Neuronal stem cell (in vitro differentiated cells): ENCODE measurements at regions not wholly inside any gene's neighbourhood (a gene's known extent, or its start where the extent isn't known, plus 50 kb on each side); places are given as distances from the start of the nearest gene placed in this dataset.

Experiments used
- DNase-seq: peaks from one replicate; pipeline ENCODE4 v3.0.0-alpha.2; 2013; ENCODE audit warnings: low spot score
- H2AFZ ChIP-seq: one replicate; pipeline ENCODE4 v1.6.1; 2013; ENCODE audit warnings: mild to moderate bottlenecking, low read length, inconsistent platforms
- H2AK5ac ChIP-seq: 2 replicates; pipeline ENCODE4 v1.6.1; 2013; ENCODE audit warnings: low read depth, mild to moderate bottlenecking, inconsistent platforms, low read length, moderate library complexity, mixed read lengths
- H2BK120ac ChIP-seq: 2 replicates; pipeline ENCODE4 v1.6.1; 2013; ENCODE audit warnings: low read depth, mild to moderate bottlenecking, inconsistent platforms, low read length, moderate library complexity, mixed read lengths
- H2BK12ac ChIP-seq: one replicate; pipeline ENCODE4 v1.6.1; 2013; ENCODE audit warnings: low read length, inconsistent platforms
- H2BK15ac ChIP-seq: 2 replicates; pipeline ENCODE4 v1.6.1; 2013; ENCODE audit warnings: mild to moderate bottlenecking, low read length, inconsistent platforms, mixed read lengths
- H2BK5ac ChIP-seq: one replicate; pipeline ENCODE4 v1.6.1; 2013; ENCODE audit warnings: inconsistent platforms, mild to moderate bottlenecking, low read length, moderate library complexity
- H3K14ac ChIP-seq: one replicate; pipeline ENCODE4 v1.6.1; 2013; ENCODE audit warnings: low read length, inconsistent platforms
- H3K18ac ChIP-seq: 2 replicates; pipeline ENCODE4 v1.6.1; 2013; ENCODE audit warnings: low read length, inconsistent platforms
- H3K23ac ChIP-seq: 2 replicates; pipeline ENCODE4 v1.6.1; 2013; ENCODE audit warnings: low read depth, mild to moderate bottlenecking, mixed read lengths, low read length, inconsistent platforms; ENCODE audit not compliant: poor library complexity
- H3K27ac ChIP-seq: replicated peaks from 3 replicates; pipeline ENCODE4 v1.5.1; 2013; ENCODE audit warnings: low read length, inconsistent platforms
- H3K27me3 ChIP-seq, 3 experiments: 2 replicates each; pipeline ENCODE4 v1.6.1; 2013; ENCODE audit warnings: low read length in 3 of 3, mild to moderate bottlenecking in 2 of 3, inconsistent platforms in 1 of 3, low read depth in 1 of 3, mixed read lengths in 1 of 3, moderate library complexity in 1 of 3; ENCODE audit not compliant: control insufficient read depth in 3 of 3, insufficient read depth in 3 of 3
- H3K36me3 ChIP-seq, 2 donors: replicated peaks in 1 of 2; 2 replicates each; pipeline ENCODE4 v1.6.1; 2013; ENCODE audit warnings: low read length in 2 of 2; ENCODE audit not compliant: control insufficient read depth in 2 of 2, insufficient read depth in 2 of 2
- H3K4ac ChIP-seq: 2 replicates; pipeline ENCODE4 v1.6.1; 2013; ENCODE audit warnings: inconsistent platforms, mild to moderate bottlenecking, low read length, moderate library complexity
- H3K4me1 ChIP-seq, 2 donors: 1 replicate in 1 of 2; 2 replicates in 1 of 2; pipeline ENCODE4 v1.6.1; 2013; ENCODE audit warnings: low read length in 2 of 2, low read depth in 1 of 2; ENCODE audit not compliant: control insufficient read depth in 2 of 2, insufficient read depth in 1 of 2
- H3K4me2 ChIP-seq: one replicate; pipeline ENCODE4 v1.6.1; 2013; ENCODE audit warnings: mild to moderate bottlenecking, low read length, inconsistent platforms; ENCODE audit not compliant: insufficient read depth, poor library complexity, severe bottlenecking
- H3K4me3 ChIP-seq, 2 donors: 2 replicates each; pipeline ENCODE4 v1.5.1; 2013; ENCODE audit warnings: low read length in 2 of 2, mild to moderate bottlenecking in 2 of 2, inconsistent platforms in 1 of 2, moderate library complexity in 1 of 2
- H3K79me1 ChIP-seq: one replicate; pipeline ENCODE4 v1.6.1; 2013; ENCODE audit warnings: low read depth, mild to moderate bottlenecking, inconsistent platforms, low read length, moderate library complexity
- H3K9ac ChIP-seq: one replicate; pipeline ENCODE4 v1.6.1; 2013; ENCODE audit warnings: mild to moderate bottlenecking, low read depth, low read length, inconsistent platforms; ENCODE audit not compliant: poor library complexity
- H3K9me3 ChIP-seq, 2 donors: replicated peaks in 1 of 2; 2 replicates each; pipeline versions ENCODE3 to v1.6.1; 2013; ENCODE audit warnings: low read length in 2 of 2, mild to moderate bottlenecking in 2 of 2, inconsistent platforms in 1 of 2, low read depth in 1 of 2, mixed read lengths in 1 of 2, moderate library complexity in 1 of 2; ENCODE audit not compliant: control insufficient read depth in 2 of 2, insufficient read depth in 1 of 2
- H4K8ac ChIP-seq: one replicate; pipeline ENCODE4 v1.6.1; 2013; ENCODE audit warnings: low read depth, mild to moderate bottlenecking, inconsistent platforms, low read length, moderate library complexity
- H4K91ac ChIP-seq: one replicate; pipeline ENCODE4 v1.6.1; 2013; ENCODE audit warnings: low read length, low read depth, mild to moderate bottlenecking, inconsistent platforms; ENCODE audit not compliant: poor library complexity
- WGBS, 2 donors: extraction: QIAGEN DNeasy Blood & Tissue Kit; methylation state at CpG; one replicate each; pipeline ENCODE4 v1.1.7; 2013; ENCODE audit warnings: missing lambda C conversion rate in 2 of 2, mixed read lengths in 1 of 2; ENCODE audit not compliant: insufficient read length in 2 of 2, insufficient replicate concordance in 1 of 2; ENCODE audit errors: extremely low coverage in 2 of 2; 5-methylcytosine and 5-hydroxymethylcytosine counted together

DNA sequence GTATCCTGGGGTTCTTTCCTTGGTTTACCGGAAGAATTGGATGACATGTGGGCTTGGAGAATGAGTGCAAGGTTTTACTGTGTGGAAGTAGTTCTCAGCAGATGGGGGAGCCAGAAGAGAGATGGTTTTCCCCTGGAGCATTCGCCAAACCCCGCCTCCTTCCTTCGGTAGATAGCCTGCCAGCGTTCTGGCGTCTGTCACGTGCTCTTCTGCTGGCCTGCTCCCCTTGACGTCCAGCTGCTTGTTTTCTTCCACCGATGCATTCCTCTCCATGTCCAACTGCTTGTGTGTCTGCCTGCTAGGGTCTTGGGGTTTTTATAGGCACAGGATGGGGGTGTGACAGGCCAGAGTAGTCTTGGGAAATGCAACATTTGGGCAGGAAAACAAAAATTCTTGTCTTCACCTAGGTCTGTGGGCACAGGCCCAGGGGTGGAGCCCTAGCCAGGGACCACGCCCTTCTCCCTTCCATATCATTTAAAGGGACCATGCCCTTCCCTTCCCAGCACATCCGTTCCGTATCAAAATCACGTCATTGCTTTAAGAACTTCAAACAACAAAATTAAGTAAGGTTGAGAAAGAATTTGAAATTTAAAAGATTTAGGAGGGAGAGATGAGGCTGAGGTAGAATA, 538.7 kb upstream of the SMIM31 start:
- Histone ChIP-seq H2BK15ac (no peak overlapping the region), H2BK120ac (no peak overlapping the region), H3K36me3 (no peaks in the 10 kb centered on the region), H3K14ac (no peak overlapping the region), H3K27me3 (no peaks in the 10 kb centered on the region), H2AFZ (no peak overlapping the region), H3K4me2 (no peak overlapping the region), H3K27ac (no peak overlapping the region), H3K9ac (no peak overlapping the region), H4K8ac (no peak overlapping the region), H2BK12ac (no peak overlapping the region), H3K23ac (no peak overlapping the region), H3K4me3 (no peak overlapping the region), H2AK5ac (peak overlapping the region; percentile 26), H4K91ac (no peak overlapping the region), H3K9me3 (no peaks in the 10 kb centered on the region), H3K18ac (no peak overlapping the region), H3K4me1 (no peaks in the 10 kb centered on the region), H2BK5ac (no peak overlapping the region), H3K4ac (no peak overlapping the region), H3K79me1 (no peaks in the 10 kb centered on the region)
- no CpG with 5 or more reads among the region's 13 CpGs for WGBS, 2 donors
- no peak for DNase-seq

DNA sequence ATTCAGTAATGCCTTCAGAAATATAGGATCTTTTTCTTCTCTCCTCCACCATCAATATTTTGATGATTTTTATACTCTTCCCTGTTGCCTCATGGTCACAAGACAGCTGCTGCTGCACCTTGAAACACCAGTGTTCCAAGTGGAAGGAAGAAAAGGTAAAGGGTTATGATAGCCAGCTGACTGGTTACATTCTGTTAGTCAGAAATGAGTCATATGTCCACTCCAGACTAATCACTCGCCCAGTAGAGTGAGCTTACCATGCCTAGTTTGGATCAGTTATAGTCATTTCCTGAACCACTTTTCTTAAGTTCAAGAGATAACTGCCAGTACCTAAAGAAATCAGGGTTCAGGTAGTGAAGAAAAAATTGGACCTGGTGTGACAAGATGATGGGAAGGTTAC, 532.3 kb upstream of the SMIM31 start:
- Histone ChIP-seq H2AK5ac (no peak overlapping the region), H3K4me1 (no peaks in the 10 kb centered on the region), H3K14ac (no peak overlapping the region), H3K27me3 (no peaks in the 10 kb centered on the region), H3K4me3 (no peak overlapping the region), H3K36me3 (no peaks in the 10 kb centered on the region), H3K27ac (no peak overlapping the region), H3K4me2 (no peak overlapping the region), H3K9me3 (no peaks in the 10 kb centered on the region), H2AFZ (no peak overlapping the region), H3K18ac (no peak overlapping the region), H3K23ac (no peak overlapping the region), H2BK120ac (no peak overlapping the region), H2BK15ac (no peak overlapping the region), H3K79me1 (no peaks in the 10 kb centered on the region), H3K9ac (no peak overlapping the region), H4K8ac (no peak overlapping the region), H3K4ac (no peak overlapping the region), H4K91ac (no peak overlapping the region), H2BK5ac (no peak overlapping the region), H2BK12ac (no peak overlapping the region)
- no CpG with 5 or more reads among the region's 1 CpG for WGBS, 2 donors
- DNase-seq, result no peak

DNA sequence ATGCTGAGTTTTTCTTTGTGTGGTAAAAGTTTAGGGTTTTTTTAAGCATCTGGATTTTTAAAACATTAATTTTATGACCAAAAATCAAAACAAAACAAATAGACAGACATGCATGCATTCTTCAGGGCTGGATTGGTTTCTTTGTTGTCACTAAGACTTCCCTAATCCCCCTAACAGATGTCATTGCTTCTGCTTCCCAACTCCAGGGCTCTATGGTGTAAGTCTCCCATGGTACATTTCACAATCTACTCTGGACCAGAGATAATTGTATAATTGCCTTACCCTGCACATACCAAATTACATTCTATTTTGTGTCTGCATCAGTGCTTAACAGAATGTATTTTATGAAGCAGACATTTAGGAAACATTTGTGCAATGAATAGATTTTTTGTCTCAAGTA, 529.1 kb upstream of the SMIM31 start:
- Histone ChIP-seq H4K91ac (no peak overlapping the region), H3K27me3 (no peaks in the 10 kb centered on the region), H2AFZ (no peak overlapping the region), H3K4me2 (no peak overlapping the region), H3K27ac (no peak overlapping the region), H3K9me3 (no peaks in the 10 kb centered on the region), H2BK5ac (no peak overlapping the region), H3K9ac (no peak overlapping the region), H3K4me3 (no peak overlapping the region), H4K8ac (no peak overlapping the region), H2BK12ac (no peak overlapping the region), H2BK120ac (no peak overlapping the region), H3K14ac (no peak overlapping the region), H3K4ac (no peak overlapping the region), H3K18ac (no peak overlapping the region), H2BK15ac (no peak overlapping the region), H3K36me3 (no peaks in the 10 kb centered on the region), H3K4me1 (peaks cover 0 to 2% of the 10 kb centered on the region in 2 donors), H2AK5ac (no peak overlapping the region), H3K23ac (no peak overlapping the region), H3K79me1 (no peaks in the 10 kb centered on the region)
- no peak for DNase-seq

DNA sequence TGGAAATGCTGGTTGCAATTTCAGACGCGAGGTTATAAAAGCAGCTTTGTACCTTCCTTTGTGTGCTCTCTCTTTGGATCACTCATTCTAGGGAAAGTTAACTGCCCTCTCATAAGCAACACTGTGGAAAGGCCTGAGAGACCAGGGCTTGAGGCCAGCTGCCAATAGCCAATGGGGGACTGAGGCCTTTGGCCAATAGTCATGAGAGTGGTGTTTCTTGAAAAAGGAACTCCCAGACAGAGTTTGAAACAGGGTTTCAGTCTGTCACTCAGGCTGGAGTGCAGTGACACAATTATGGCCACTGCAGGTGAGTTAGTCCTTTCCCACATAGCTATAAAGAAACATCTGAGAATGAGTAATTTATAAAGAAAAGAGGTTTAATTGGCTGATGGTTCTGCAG, 524.7 kb upstream of the SMIM31 start:
- H2BK120ac ChIP-seq, result no peak overlapping the region
- no peaks in the 10 kb centered on the region for H3K79me1 ChIP-seq
- no peak overlapping the region for H3K4me3 ChIP-seq
- no CpG with 5 or more reads among the region's 2 CpGs for WGBS, 2 donors
- no peaks in the 10 kb centered on the region for H3K27me3 ChIP-seq
- no peak overlapping the region for H2AFZ ChIP-seq
- H3K14ac ChIP-seq, result no peak overlapping the region
- H3K4ac ChIP-seq, result no peak overlapping the region
- no peaks in the 10 kb centered on the region for H3K36me3 ChIP-seq
- H3K4me2 ChIP-seq, result no peak overlapping the region
- no peak overlapping the region for H2BK15ac ChIP-seq
- no peak overlapping the region for H4K8ac ChIP-seq
- no peak overlapping the region for H2BK12ac ChIP-seq
- no peak overlapping the region for H3K9ac ChIP-seq
- H3K27ac ChIP-seq, result no peak overlapping the region
- H3K9me3 ChIP-seq, result no peaks in the 10 kb centered on the region
- no peak overlapping the region for H2AK5ac ChIP-seq
- H3K18ac ChIP-seq, result no peak overlapping the region
- H2BK5ac ChIP-seq, result no peak overlapping the region
- H3K4me1 ChIP-seq, result peaks cover 0 to 2% of the 10 kb centered on the region in 2 donors
- H4K91ac ChIP-seq, result no peak overlapping the region
- no peak overlapping the region for H3K23ac ChIP-seq
- no peak for DNase-seq
